ELR (cell line): ENCODE measurements at regions not wholly inside any gene's neighbourhood (a gene's known extent, or its start where the extent isn't known, plus 50 kb on each side); places are given as distances from the start of the nearest gene placed in this dataset.
"Not testable (repeated sequence)": the region's sequence is repeated elsewhere in the genome, so short reads cannot be mapped to it uniquely, and the experiment has no call there.

Experiments used
- DNase-seq: peaks from one replicate; pipeline ENCODE4 v3.0.0-alpha.2; 2015; ENCODE audit warnings: low read depth

- peak; percentile 78 for DNase-seq
These were observed 87.9 kb upstream of the TRIO start for GRCh38 chr5:14054965-14055963.

GRCh38 chr5:14054111-14054854, 88.9 kb upstream of the TRIO start:
- DNase-seq, result peak; percentile 63

- no peak for DNase-seq
These were observed 92.3 kb upstream of the TRIO start for GRCh38 chr5:14050821-14051220.

- no peak for DNase-seq
These were observed 94.7 kb upstream of the TRIO start for GRCh38 chr5:14048434-14048833.

- DNase-seq, result no peak
These were observed 97.2 kb upstream of the DNAH5 start for GRCh38 chr5:14041528-14042192.

- DNase-seq, result no peak
These were observed 96.1 kb upstream of the DNAH5 start for GRCh38 chr5:14040542-14040941.

GRCh38 chr5:14039576-14039975, 95.1 kb upstream of the DNAH5 start:
- DNase-seq, result peak; percentile 68

GRCh38 chr5:14039063-14039462, 94.6 kb upstream of the DNAH5 start:
- DNase-seq, result peak; percentile 88

GRCh38 chr5:14038341-14038959, 94.0 kb upstream of the DNAH5 start:
- peak; percentile 92 for DNase-seq

- peak; percentile 52 for DNase-seq
These were observed 92.5 kb upstream of the DNAH5 start for GRCh38 chr5:14036947-14037346.

GRCh38 chr5:14036514-14036913, 92.0 kb upstream of the DNAH5 start:
- peak; percentile 82 for DNase-seq

GRCh38 chr5:14035859-14036503, 91.5 kb upstream of the DNAH5 start:
- DNase-seq, result peak; percentile 100

GRCh38 chr5:14034963-14035362, 90.5 kb upstream of the DNAH5 start:
- no peak for DNase-seq

GRCh38 chr5:14032918-14033317, 88.4 kb upstream of the DNAH5 start:
- peak; percentile 85 for DNase-seq

GRCh38 chr5:14028938-14029584, 84.6 kb upstream of the DNAH5 start:
- no peak for DNase-seq

GRCh38 chr5:14028188-14028587, 83.7 kb upstream of the DNAH5 start:
- no peak for DNase-seq

GRCh38 chr5:14025569-14026286, 81.2 kb upstream of the DNAH5 start:
- no peak for DNase-seq

GRCh38 chr5:14022971-14023370, 78.5 kb upstream of the DNAH5 start:
- no peak for DNase-seq

GRCh38 chr5:14020944-14021343, 76.5 kb upstream of the DNAH5 start:
- not testable (repeated sequence) for DNase-seq

- DNase-seq, result no peak
These were observed 75.3 kb upstream of the DNAH5 start for GRCh38 chr5:14019768-14020290.
